Panc1 (cell line): ENCODE measurements at regions not wholly inside any gene's neighbourhood (a gene's known extent, or its start where the extent isn't known, plus 50 kb on each side); places are given as distances from the start of the nearest gene placed in this dataset.

Experiments used
- ATAC-seq: fragments of 200-7000 bp; cut with Tn5 transposase; 2 replicates; pipeline ENCODE4 v1.9.1; 2020; ENCODE audit warnings: mild to moderate bottlenecking, moderate library complexity
- BruUV-seq: library from RNA; stranded (reverse); fragments of 400-500 nt; replicated peaks from 2 replicates; lab custom pipeline; 2021; lab: Mats Ljungman, UMichigan
- CTCF ChIA-PET: fragments of 300-600 bp; sonication (Branson Sonifier 250); formaldehyde crosslinking; loops from one replicate; lab custom pipeline; 2022; ENCODE audit warnings: antibody characterized with exemption; lab: Charles Lee
- POLR2A ChIA-PET: fragments of 300-600 bp; sonication (Branson Sonifier 250); formaldehyde crosslinking; loops from one replicate; lab custom pipeline; 2022; ENCODE audit warnings: antibody characterized with exemption; lab: Charles Lee
- DNase-seq: peaks from one replicate; pipeline ENCODE4 v3.0.0-alpha.2; 2010; ENCODE audit warnings: low read depth, low spot score
- H3K27ac ChIP-seq: 2 replicates; pipeline ENCODE4 v1.5.1; 2011; ENCODE audit warnings: mild to moderate bottlenecking, low read length, inconsistent platforms
- H3K27me3 ChIP-seq: fragments of 200-500 bp; sonication (Bioruptor generic); 2 replicates; pipeline ENCODE4 v1.6.0; 2014; ENCODE audit warnings: low read length, inconsistent platforms; ENCODE audit not compliant: control insufficient read depth, insufficient read depth
- H3K36me3 ChIP-seq: fragments of 200-500 bp; sonication (Bioruptor generic); 2 replicates; pipeline ENCODE4 v1.5.1; 2014; ENCODE audit warnings: inconsistent platforms, mild to moderate bottlenecking, low read length, moderate library complexity; ENCODE audit not compliant: control insufficient read depth, insufficient read depth
- H3K4me1 ChIP-seq: 2 replicates; pipeline ENCODE4 v1.5.1; 2011; ENCODE audit warnings: inconsistent platforms, mild to moderate bottlenecking, low read length, moderate library complexity; ENCODE audit not compliant: control insufficient read depth, insufficient read depth
- H3K4me3 ChIP-seq, 2 experiments: 2 replicates each; pipeline ENCODE4 v1.5.1; 2011 to 2012; ENCODE audit warnings: low read depth in 2 of 2, low read length in 2 of 2, mild to moderate bottlenecking in 2 of 2, inconsistent platforms in 1 of 2, moderate library complexity in 1 of 2
- H3K9me3 ChIP-seq: fragments of 200-500 bp; sonication (Bioruptor generic); 2 replicates; pipeline ENCODE4 v1.5.1; 2014; ENCODE audit warnings: low read depth, mild to moderate bottlenecking, inconsistent platforms, low read length, moderate library complexity; ENCODE audit not compliant: control insufficient read depth, insufficient read depth
- POLR2AphosphoS5 ChIP-seq: IDR thresholded peaks from 2 replicates; pipeline ENCODE4 v1.6.1; 2012; ENCODE audit warnings: mild to moderate bottlenecking, low read depth, low read length, moderate library complexity
- REST ChIP-seq, 2 experiments: IDR thresholded peaks; 2 replicates each; pipeline ENCODE4 v1.6.1; 2011 to 2012; ENCODE audit warnings: low read depth in 2 of 2, control low read depth in 1 of 2, low read length in 1 of 2, mild to moderate bottlenecking in 1 of 2, moderate library complexity in 1 of 2; ENCODE audit not compliant: insufficient read depth in 1 of 2
- SIN3A ChIP-seq: IDR thresholded peaks from 2 replicates; pipeline ENCODE4 v1.6.1; 2012; ENCODE audit warnings: low read depth, mild to moderate bottlenecking, low read length, moderate library complexity, borderline replicate concordance; ENCODE audit not compliant: insufficient read depth
- TCF7L2 ChIP-seq: IDR thresholded peaks from 2 replicates; pipeline ENCODE4 v1.6.1; 2011; ENCODE audit warnings: mild to moderate bottlenecking, low read depth, low read length, inconsistent platforms
- in situ Hi-C: cut with HindIII; loops from 2 replicates; pipeline ENCODE4 v1.10.0; 2016; ENCODE audit warnings: low sequenced_read_pairs, low pct_unique_long_range_greater_than_20kb
- intact Hi-C: fragments of 100-400 bp; cut with micrococcal nuclease; formaldehyde crosslinking; loops from one replicate; pipeline ENCODE4 v1.10.0; 2022; ENCODE audit not compliant: unreplicated experiment
- TF ChIP-seq, protein P1 (sequence below): fragments of 450-650 bp; IDR thresholded peaks from 2 replicates; pipeline ENCODE4 v1.5.1; 2017; ENCODE audit warnings: mild to moderate bottlenecking

DNA sequence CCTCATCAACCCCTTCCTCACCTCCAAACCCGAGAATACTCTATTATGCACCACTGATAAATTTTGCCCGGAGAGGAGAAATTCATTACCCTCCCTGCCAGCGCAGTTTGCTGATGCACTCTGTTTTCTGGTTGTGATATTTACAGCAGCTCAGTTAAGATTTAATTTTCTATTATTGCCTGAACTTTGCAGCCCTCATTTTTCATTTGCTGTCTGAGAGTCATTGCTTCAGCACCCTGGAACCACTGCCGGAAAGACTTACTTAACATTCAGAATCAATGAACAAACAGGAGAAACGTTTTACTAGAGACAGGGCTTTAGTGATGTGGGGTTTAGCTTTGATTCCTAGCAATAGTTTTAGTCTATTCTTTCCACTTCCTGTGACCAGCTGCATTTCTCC lies 56.7 kb upstream of the MAMDC2 start:
- CTCF ChIA-PET = no interaction called here
- Histone ChIP-seq H3K4me3 (no peak overlapping the region), H3K4me1 (no peaks in the 10 kb centered on the region), H3K9me3 (no peaks in the 10 kb centered on the region), H3K27me3 (no peaks in the 10 kb centered on the region), H3K36me3 (no peaks in the 10 kb centered on the region), H3K27ac (no peak overlapping the region)
- no peak for DNase-seq
- in situ Hi-C loops (no loop called here), intact Hi-C loops (no loop called here)
- no peak for ATAC-seq
- no TSS peak for BruUV-seq
- POLR2A ChIA-PET = no interaction called here
- TF ChIP-seq, protein P1, sequence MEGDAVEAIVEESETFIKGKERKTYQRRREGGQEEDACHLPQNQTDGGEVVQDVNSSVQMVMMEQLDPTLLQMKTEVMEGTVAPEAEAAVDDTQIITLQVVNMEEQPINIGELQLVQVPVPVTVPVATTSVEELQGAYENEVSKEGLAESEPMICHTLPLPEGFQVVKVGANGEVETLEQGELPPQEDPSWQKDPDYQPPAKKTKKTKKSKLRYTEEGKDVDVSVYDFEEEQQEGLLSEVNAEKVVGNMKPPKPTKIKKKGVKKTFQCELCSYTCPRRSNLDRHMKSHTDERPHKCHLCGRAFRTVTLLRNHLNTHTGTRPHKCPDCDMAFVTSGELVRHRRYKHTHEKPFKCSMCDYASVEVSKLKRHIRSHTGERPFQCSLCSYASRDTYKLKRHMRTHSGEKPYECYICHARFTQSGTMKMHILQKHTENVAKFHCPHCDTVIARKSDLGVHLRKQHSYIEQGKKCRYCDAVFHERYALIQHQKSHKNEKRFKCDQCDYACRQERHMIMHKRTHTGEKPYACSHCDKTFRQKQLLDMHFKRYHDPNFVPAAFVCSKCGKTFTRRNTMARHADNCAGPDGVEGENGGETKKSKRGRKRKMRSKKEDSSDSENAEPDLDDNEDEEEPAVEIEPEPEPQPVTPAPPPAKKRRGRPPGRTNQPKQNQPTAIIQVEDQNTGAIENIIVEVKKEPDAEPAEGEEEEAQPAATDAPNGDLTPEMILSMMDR = no peak
- TF ChIP-seq POLR2AphosphoS5 (no peak), SIN3A (no peak), TCF7L2 (no peak), REST (IDR thresholded peaks at IDR 0.05; ENCODE audit: insufficient read depth in 1 of 2, low read depth in 2 of 2, low read length in 1 of 2) (no peak)

GRCh38 chr9:69987457-69987856 lies 56.2 kb upstream of the MAMDC2 start:
- CTCF ChIA-PET = no interaction called here

More at GRCh38 chr9:69987457-69987856, 56.2 kb upstream of the MAMDC2 start:
- no TSS peak for BruUV-seq
- Histone ChIP-seq H3K9me3 (no peaks in the 10 kb centered on the region), H3K4me1 (no peaks in the 10 kb centered on the region), H3K4me3 (no peak overlapping the region), H3K27me3 (no peaks in the 10 kb centered on the region), H3K27ac (no peak overlapping the region), H3K36me3 (no peaks in the 10 kb centered on the region)
- intact Hi-C loops = no loop called here
- TF ChIP-seq TCF7L2 = no peak
- TF ChIP-seq POLR2AphosphoS5 = no peak
- TF ChIP-seq, protein P1 = no peak
- no peak for TF ChIP-seq REST (IDR thresholded peaks at IDR 0.05; ENCODE audit: insufficient read depth in 1 of 2, low read depth in 2 of 2, low read length in 1 of 2)
- no peak for TF ChIP-seq SIN3A
- no peak for ATAC-seq
- DNase-seq = no peak
- POLR2A ChIA-PET = no interaction called here
- in situ Hi-C loops = no loop called here
